Omental fat pad (tissue), 3 donors: ENCODE measurements at regions not wholly inside any gene's neighbourhood (a gene's known extent, or its start where the extent isn't known, plus 50 kb on each side); places are given as distances from the start of the nearest gene placed in this dataset.

ENCODE experiments used
- ATAC-seq: fragments of 150-250 bp; one replicate; pipeline ENCODE4 v1.9.1; 2016; ENCODE audit warnings: mild to moderate bottlenecking, moderate library complexity; ENCODE audit not compliant: low FRiP score
- DNase-seq: peaks from one replicate; pipeline ENCODE4 v3.0.0-alpha.2; 2019; ENCODE audit warnings: low spot score
- CTCF ChIP-seq, 3 donors: fragments of 450-650 bp; IDR thresholded peaks; one replicate each; pipeline ENCODE4 v1.5.1; 2016 to 2017; ENCODE audit warnings: antibody characterized with exemption in 3 of 3, mild to moderate bottlenecking in 3 of 3, moderate library complexity in 2 of 3

GRCh38 chr9:102862478-102862877 lies 132.7 kb upstream of the CYLC2 start:
- ATAC-seq (no peak), DNase-seq (no peak)
- TF ChIP-seq CTCF (IDR thresholded peaks at IDR 0.05), result no peak

DNA sequence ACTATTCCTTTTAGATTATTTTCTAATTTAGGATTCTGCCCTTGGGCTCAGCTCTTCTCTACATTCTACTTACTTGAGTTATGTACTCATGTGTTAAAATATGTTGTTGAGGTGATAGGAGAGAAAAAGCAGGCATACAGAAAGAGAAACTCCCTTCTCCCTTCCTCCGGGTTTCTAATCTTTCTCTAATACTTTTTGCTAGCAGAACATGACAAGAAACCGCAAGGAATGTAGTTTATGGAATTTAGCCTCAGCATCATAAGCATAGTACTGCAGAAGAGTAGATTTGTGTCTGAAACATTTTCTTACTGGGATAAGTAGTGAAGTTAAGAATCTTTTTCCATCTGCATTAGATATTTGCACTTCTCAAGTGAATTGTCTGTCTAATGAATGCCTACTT lies 139.5 kb upstream of the CYLC2 start:
- no peak for DNase-seq
- TF ChIP-seq CTCF (IDR thresholded peaks at IDR 0.05), result no peak
- ATAC-seq, result no peak

GRCh38 chr9:102845827-102846371 lies 149.2 kb upstream of the CYLC2 start:
- ATAC-seq (no peak), DNase-seq (no peak)
- TF ChIP-seq CTCF (IDR thresholded peaks at IDR 0.05), result no peak

DNA sequence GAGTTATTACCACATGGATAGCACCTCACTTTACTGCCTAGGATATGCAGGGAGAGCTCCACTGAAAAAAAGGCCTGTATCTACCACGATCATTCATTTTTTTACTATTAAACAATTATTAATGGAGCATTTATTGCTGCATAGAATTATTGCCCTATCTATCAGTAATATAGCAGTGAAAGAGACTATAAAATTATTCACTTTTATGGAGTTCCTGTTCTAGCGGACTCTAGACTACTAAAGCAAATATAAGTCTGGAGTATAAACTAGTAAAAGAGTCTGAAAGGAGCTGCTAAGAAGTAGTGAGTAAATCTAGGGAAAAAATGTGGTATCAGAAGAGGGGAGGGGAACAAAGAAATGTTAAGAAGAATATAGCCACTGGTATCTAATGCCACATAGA lies 150.4 kb upstream of the CYLC2 start:
- DNase-seq (no peak), ATAC-seq (no peak)
- no peak for TF ChIP-seq CTCF (IDR thresholded peaks at IDR 0.05)

GRCh38 chr9:102842423-102842822 lies 152.7 kb upstream of the CYLC2 start:
- ATAC-seq (no peak), DNase-seq (no peak)
- no peak for TF ChIP-seq CTCF (IDR thresholded peaks at IDR 0.05)

DNA sequence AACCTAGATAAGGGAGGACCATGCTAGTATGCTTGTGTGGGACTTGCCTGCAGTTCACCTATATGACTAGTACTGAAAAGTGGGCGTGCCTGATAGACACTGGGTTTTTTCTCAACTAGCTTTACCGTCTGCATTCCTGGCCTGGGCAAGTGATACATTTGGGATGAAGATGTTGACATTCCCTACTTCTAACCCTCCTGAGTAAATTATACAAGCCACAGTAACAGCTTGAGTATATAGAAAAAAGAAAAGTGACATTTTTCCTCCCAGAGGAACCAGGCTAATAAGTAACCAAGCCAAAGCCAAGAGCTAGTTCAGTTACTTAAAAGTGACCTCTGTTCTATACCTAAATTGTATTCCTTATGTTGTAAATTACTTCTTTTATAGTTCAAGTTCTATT lies 153.8 kb upstream of the CYLC2 start:
- no peak for TF ChIP-seq CTCF (IDR thresholded peaks at IDR 0.05)
- DNase-seq (no peak), ATAC-seq (no peak)

DNA sequence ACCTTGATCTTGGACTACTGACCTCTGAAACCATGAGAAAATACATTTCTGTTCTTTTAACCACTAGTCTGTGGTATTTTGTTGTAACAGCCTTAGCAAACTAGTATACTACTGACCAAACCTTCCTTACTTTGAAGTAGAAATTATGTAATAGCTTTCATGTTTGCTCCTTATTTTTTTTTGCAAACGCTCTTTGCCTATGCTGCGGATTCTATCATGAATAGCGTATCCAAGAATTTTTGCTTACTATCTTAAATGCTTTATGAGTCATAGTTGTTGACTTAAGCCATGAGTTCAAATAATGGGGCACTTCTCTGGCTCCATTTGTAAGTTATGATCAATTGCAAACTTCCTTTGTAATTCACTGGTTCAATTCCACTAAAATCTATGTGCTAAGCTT lies 154.8 kb upstream of the CYLC2 start:
- DNase-seq, result no peak
- ATAC-seq, result no peak
- TF ChIP-seq CTCF (IDR thresholded peaks at IDR 0.05), result no peak
